Peyer's patch (tissue), 4 donors: ENCODE measurements at regions not wholly inside any gene's neighbourhood (a gene's known extent, or its start where the extent isn't known, plus 50 kb on each side); places are given as distances from the start of the nearest gene placed in this dataset.

Experiments used
- CTCF ChIP-seq, 6 experiments: fragments of 450-650 bp in 4 of 6; fragments of 200-600 bp in 2 of 6; sonication (generic) in 1 of 6; IDR thresholded peaks; one replicate each; pipeline ENCODE4 v1.5.1; 2017 to 2019; ENCODE audit warnings: antibody characterized with exemption in 6 of 6, mild to moderate bottlenecking in 3 of 6, moderate library complexity in 1 of 6
- POLR2A ChIP-seq, 2 donors: fragments of 450-650 bp; IDR thresholded peaks; one replicate each; pipeline ENCODE4 v1.5.1; 2017; ENCODE audit warnings: antibody characterized with exemption in 2 of 2, mild to moderate bottlenecking in 2 of 2, moderate library complexity in 2 of 2

GRCh38 chr12:91256411-91256810 is 73.8 kb upstream of the DCN start:
- TF ChIP-seq POLR2A (IDR thresholded peaks at IDR 0.05) (no peak), CTCF (IDR thresholded peaks at IDR 0.05) (no peak)
